Retinal pigment epithelial cell (primary cell): ENCODE measurements at regions not wholly inside any gene's neighbourhood (a gene's known extent, or its start where the extent isn't known, plus 50 kb on each side); places are given as distances from the start of the nearest gene placed in this dataset.

ENCODE experiments used
- DNase-seq: peaks from one replicate; pipeline ENCODE4 v3.0.0-alpha.2; 2010; ENCODE audit warnings: low read depth
- H3K4me3 ChIP-seq: 2 replicates; pipeline ENCODE4 v1.5.1; 2011; ENCODE audit warnings: mild to moderate bottlenecking, low read length, control low read depth, moderate library complexity
- TF ChIP-seq, protein P1 (sequence below): conservative IDR thresholded peaks from 2 replicates; pipeline ENCODE4 v1.5.1; 2011; ENCODE audit warnings: low read depth, low read length, control low read depth, inconsistent platforms

DNA sequence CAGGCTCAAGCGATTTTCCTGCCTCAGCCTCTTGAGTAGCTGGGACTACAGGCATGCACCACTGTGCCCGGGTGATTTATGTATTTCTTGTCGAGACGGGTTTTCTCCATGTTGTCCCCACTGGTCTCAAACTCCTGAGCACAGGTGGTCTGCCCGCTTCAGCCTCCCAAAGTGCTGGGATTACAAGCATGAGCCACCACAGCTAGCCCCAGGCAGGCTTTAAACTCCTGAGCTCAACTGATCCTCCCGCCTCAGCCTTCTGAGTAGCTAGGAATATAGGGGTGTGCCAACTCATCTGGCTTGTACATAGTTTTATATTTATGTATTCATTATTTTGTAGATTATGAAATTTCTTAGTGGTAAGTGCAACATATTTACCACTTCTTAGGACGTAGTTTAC is 198.8 kb upstream of the MCTP2 start:
- TF ChIP-seq, protein P1, sequence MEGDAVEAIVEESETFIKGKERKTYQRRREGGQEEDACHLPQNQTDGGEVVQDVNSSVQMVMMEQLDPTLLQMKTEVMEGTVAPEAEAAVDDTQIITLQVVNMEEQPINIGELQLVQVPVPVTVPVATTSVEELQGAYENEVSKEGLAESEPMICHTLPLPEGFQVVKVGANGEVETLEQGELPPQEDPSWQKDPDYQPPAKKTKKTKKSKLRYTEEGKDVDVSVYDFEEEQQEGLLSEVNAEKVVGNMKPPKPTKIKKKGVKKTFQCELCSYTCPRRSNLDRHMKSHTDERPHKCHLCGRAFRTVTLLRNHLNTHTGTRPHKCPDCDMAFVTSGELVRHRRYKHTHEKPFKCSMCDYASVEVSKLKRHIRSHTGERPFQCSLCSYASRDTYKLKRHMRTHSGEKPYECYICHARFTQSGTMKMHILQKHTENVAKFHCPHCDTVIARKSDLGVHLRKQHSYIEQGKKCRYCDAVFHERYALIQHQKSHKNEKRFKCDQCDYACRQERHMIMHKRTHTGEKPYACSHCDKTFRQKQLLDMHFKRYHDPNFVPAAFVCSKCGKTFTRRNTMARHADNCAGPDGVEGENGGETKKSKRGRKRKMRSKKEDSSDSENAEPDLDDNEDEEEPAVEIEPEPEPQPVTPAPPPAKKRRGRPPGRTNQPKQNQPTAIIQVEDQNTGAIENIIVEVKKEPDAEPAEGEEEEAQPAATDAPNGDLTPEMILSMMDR: no peak
- DNase-seq: no peak
- H3K4me3 ChIP-seq: no peak overlapping the region

DNA sequence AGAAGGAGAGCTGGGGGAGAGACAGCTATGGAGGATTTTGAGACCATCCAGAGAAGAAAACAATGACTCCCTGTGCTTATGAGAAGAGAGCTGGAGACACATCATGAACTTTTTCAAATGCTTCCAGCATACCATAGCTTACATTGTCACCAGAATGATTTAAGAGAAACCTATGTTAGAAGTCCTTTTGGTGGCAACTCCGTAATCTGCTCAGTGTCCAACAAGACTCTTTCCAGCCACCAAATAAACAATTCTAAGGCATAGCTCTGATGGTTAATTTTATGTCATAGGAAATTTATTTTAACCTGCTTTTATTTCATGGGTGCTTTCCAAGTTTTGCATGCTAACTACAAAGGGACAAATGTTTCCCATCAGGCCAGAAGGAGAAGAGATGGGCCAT is 200.3 kb upstream of the MCTP2 start:
- DNase-seq: no peak
- no peak overlapping the region for H3K4me3 ChIP-seq
- TF ChIP-seq, protein P1: no peak

DNA sequence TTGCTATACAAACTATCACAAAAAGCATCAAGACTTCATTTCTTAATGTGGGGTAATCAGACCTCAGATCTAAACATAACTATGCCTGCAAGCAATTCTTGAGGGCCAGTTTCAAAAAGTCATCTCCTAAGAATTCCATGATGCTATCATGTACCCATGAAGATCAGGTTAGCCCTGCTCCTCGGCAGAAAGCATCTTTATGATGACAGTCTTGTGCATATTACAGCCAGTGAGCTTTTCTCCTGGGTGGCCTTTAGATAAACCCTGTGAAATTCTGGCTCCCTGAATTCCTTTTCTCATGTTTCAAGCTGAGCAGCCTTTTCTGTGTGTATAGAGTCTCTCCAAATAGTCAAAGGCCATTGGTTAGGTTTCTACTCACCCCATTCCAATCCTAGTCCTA is 201.9 kb upstream of the MCTP2 start:
- no peak for DNase-seq
- TF ChIP-seq, protein P1: no peak
- H3K4me3 ChIP-seq: no peak overlapping the region

DNA sequence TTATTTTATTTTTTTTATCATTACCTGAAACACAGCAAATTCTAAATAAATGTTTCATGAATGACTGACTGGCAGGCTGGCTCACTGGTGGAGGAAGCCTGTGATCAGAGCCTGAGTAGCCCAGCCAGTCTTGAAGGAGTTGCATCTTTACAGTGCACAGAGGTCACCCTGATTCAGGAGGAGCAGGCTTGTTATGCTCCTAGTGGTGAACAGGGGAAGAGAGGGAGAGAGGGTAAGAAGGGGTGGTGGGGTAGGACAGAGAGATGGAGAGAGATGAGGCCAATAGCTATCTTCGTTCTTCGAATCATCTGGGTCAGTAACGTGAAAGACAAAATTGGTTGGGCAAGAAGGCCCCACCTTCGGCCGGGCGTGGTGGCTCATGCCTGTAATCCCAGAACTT is 202.6 kb upstream of the MCTP2 start:
- TF ChIP-seq, protein P1: no peak
- no peak overlapping the region for H3K4me3 ChIP-seq
- DNase-seq: no peak

DNA sequence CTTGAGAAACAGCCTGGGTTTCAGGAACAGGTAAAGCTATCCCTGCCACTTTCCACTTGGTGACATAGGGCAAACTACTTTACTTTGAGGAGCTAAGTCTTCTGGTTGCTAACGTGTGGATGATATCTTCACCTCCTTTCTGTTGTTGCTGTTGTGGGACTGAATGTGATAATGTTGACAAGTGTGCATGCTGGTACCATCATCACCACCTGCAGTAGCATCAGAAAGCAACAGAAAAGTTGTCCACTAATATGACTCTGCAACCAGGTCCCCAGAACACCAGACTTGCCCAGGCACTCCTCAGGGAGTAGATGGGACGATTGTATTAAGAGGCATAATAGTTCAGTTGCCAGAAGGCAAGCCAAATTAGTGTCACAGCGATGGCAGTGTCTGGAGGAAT is 203.2 kb upstream of the MCTP2 start:
- DNase-seq: no peak
- TF ChIP-seq, protein P1: no peak
- H3K4me3 ChIP-seq: no peak overlapping the region

DNA sequence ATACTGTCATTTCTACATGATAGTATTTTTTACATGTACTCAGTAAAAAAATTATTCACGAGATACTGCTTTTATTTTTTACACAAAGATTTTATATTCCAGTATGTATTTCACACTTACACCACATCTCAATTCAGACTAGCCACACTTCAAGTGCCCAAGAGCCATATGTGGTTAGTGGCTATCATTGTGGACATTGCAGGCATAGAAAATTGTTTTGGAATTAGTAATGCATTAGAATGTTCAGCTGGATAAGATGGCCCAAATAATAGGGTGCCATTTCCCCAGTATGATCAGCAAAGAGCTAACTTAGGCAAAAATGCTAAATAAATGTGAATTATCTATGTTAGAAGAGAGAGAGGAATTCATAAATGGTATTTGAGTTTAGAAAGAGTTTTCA is 203.8 kb upstream of the MCTP2 start:
- TF ChIP-seq, protein P1: no peak
- H3K4me3 ChIP-seq: no peak overlapping the region
- no peak for DNase-seq

DNA sequence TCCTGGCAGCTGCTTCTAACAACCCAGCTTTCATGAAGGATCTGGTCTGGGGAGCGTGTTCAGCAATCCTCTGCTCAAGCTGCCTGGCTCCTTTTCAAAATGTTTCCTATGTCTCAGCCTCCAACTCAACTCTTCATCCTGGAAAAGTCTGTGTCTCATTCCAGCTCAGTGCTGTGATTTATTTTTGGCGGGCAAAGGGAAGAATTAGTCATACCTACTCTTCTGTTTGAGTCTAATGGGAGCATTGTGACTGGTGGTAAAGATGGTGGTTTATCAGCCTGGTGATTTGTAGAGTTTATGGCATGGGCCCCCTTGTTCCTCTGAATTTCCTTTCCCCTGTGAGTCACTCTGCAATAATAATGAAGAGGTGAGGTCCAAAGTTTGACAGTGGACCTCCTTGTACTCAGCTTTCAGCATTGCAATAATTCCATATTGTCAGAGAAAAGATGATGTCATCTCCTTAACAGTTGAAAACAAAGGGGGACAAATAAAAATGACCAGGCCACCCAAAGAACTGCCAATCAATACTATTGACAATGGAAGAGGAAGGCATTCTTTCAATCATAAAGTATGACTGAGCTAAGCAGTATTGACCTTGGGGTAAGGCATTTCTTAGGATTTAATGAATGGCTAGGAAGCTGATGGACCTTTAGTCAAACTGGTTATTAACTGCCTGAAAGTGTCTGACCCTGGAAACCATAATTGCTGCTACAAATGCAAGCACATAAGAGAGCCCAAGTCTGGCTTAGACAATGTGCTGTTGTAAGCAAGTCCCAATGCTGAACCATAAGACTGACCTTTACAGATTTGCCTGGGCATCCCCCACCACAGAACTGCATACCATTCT is 204.7 kb upstream of the MCTP2 start:
- TF ChIP-seq, protein P1: no peak
- no peak for DNase-seq
- no peak overlapping the region for H3K4me3 ChIP-seq
